Astrocyte (in vitro differentiated cells and primary cell): ENCODE measurements at regions not wholly inside any gene's neighbourhood (a gene's known extent, or its start where the extent isn't known, plus 50 kb on each side); places are given as distances from the start of the nearest gene placed in this dataset.

ENCODE experiments used
- DNase-seq: peaks from one replicate; pipeline ENCODE4 v3.0.0-alpha.2; 2010; ENCODE audit warnings: low read depth
- FAIRE-seq: peaks from 2 replicates; lab custom pipeline; 2011; peaks lifted over from hg19 to GRCh38; lab: Jason Lieb, UNC
- H2AFZ ChIP-seq: 2 replicates; pipeline ENCODE4 v1.6.0; 2012; ENCODE audit warnings: low read depth, low read length, inconsistent platforms
- H3K27ac ChIP-seq: 2 replicates; pipeline ENCODE4 v1.5.1; 2011; ENCODE audit warnings: low read depth, low read length, inconsistent platforms
- H3K27me3 ChIP-seq: 2 replicates; pipeline ENCODE4 v1.6.0; 2011; ENCODE audit warnings: low read length, inconsistent platforms; ENCODE audit not compliant: insufficient read depth
- H3K36me3 ChIP-seq: 2 replicates; pipeline ENCODE4 v1.5.1; 2011; ENCODE audit warnings: low read length, inconsistent platforms; ENCODE audit not compliant: insufficient read depth
- H3K4me1 ChIP-seq: 2 replicates; pipeline ENCODE4 v1.5.1; 2011; ENCODE audit warnings: low read length, inconsistent platforms; ENCODE audit not compliant: insufficient read depth
- H3K4me2 ChIP-seq: 2 replicates; pipeline ENCODE4 v1.6.0; 2012; ENCODE audit warnings: low read length, inconsistent platforms
- H3K4me3 ChIP-seq: 2 replicates; pipeline ENCODE4 v1.5.1; 2011; ENCODE audit warnings: low read depth, mild to moderate bottlenecking, low read length, inconsistent platforms; ENCODE audit not compliant: insufficient read depth
- H3K79me2 ChIP-seq: 2 replicates; pipeline ENCODE4 v1.6.0; 2012; ENCODE audit warnings: mild to moderate bottlenecking, low read length, inconsistent platforms; ENCODE audit not compliant: insufficient read depth
- H3K9ac ChIP-seq: 2 replicates; pipeline ENCODE4 v1.6.0; 2012; ENCODE audit warnings: mild to moderate bottlenecking, low read length, inconsistent platforms
- H3K9me3 ChIP-seq: 2 replicates; pipeline ENCODE4 v1.5.1; 2012; ENCODE audit warnings: low read depth, mild to moderate bottlenecking, low read length, inconsistent platforms; ENCODE audit not compliant: insufficient read depth
- H4K20me1 ChIP-seq: 2 replicates; pipeline ENCODE4 v1.6.0; 2012; ENCODE audit warnings: low read length, inconsistent platforms; ENCODE audit not compliant: insufficient read depth
- H3K27ac Mint-ChIP-seq: one replicate; pipeline ENCODE4 v1.8.0; 2021; ENCODE audit warnings: mild to moderate bottlenecking, mixed read lengths; ENCODE audit not compliant: unreplicated experiment
- H3K27me3 Mint-ChIP-seq: one replicate; pipeline ENCODE4 v1.8.0; 2021; ENCODE audit warnings: low read depth, mixed read lengths; ENCODE audit not compliant: unreplicated experiment
- H3K36me3 Mint-ChIP-seq: one replicate; pipeline ENCODE4 v1.8.0; 2021; ENCODE audit warnings: low read depth, mixed read lengths; ENCODE audit not compliant: unreplicated experiment
- H3K4me1 Mint-ChIP-seq: one replicate; pipeline ENCODE4 v1.8.0; 2021; ENCODE audit warnings: low read depth, mixed read lengths; ENCODE audit not compliant: unreplicated experiment
- H3K4me3 Mint-ChIP-seq: one replicate; pipeline ENCODE4 v1.8.0; 2021; ENCODE audit warnings: mild to moderate bottlenecking, moderate library complexity, mixed read lengths; ENCODE audit not compliant: unreplicated experiment
- H3K9me3 Mint-ChIP-seq: one replicate; pipeline ENCODE4 v1.8.0; 2021; ENCODE audit warnings: mild to moderate bottlenecking, mixed read lengths; ENCODE audit not compliant: unreplicated experiment
- EZH2 ChIP-seq: IDR thresholded peaks from 2 replicates; pipeline ENCODE4 v1.6.1; 2012; ENCODE audit warnings: mild to moderate bottlenecking, low read length, inconsistent platforms; ENCODE audit not compliant: insufficient read depth
- TF ChIP-seq, protein P1 (sequence below): IDR thresholded peaks from 2 replicates; pipeline ENCODE4 v1.5.1; 2011; ENCODE audit warnings: low read depth, mild to moderate bottlenecking, inconsistent platforms, low read length, moderate library complexity; ENCODE audit not compliant: insufficient read depth

- Mint-ChIP-seq H3K4me1 (peaks cover 13% of the 10 kb centered on the region), H3K27me3 (no peaks in the 10 kb centered on the region), H3K27ac (no peak overlapping the region), H3K36me3 (no peaks in the 10 kb centered on the region), H3K4me3 (no peak overlapping the region), H3K9me3 (no peaks in the 10 kb centered on the region)
- FAIRE-seq (no peak), DNase-seq (no peak)
- H3K9me3 ChIP-seq = no peaks in the 10 kb centered on the region
- H3K36me3 ChIP-seq = no peaks in the 10 kb centered on the region
- peaks cover 5% of the 10 kb centered on the region for H3K4me1 ChIP-seq
- H3K4me2 ChIP-seq = no peak overlapping the region
- no peak overlapping the region for H3K27ac ChIP-seq
- H2AFZ ChIP-seq = no peak overlapping the region
- no peaks in the 10 kb centered on the region for H4K20me1 ChIP-seq
- H3K4me3 ChIP-seq = no peak overlapping the region
- H3K9ac ChIP-seq = no peak overlapping the region
- no peak for TF ChIP-seq EZH2
- TF ChIP-seq, protein P1, sequence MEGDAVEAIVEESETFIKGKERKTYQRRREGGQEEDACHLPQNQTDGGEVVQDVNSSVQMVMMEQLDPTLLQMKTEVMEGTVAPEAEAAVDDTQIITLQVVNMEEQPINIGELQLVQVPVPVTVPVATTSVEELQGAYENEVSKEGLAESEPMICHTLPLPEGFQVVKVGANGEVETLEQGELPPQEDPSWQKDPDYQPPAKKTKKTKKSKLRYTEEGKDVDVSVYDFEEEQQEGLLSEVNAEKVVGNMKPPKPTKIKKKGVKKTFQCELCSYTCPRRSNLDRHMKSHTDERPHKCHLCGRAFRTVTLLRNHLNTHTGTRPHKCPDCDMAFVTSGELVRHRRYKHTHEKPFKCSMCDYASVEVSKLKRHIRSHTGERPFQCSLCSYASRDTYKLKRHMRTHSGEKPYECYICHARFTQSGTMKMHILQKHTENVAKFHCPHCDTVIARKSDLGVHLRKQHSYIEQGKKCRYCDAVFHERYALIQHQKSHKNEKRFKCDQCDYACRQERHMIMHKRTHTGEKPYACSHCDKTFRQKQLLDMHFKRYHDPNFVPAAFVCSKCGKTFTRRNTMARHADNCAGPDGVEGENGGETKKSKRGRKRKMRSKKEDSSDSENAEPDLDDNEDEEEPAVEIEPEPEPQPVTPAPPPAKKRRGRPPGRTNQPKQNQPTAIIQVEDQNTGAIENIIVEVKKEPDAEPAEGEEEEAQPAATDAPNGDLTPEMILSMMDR = no peak
- no peaks in the 10 kb centered on the region for H3K79me2 ChIP-seq
- no peaks in the 10 kb centered on the region for H3K27me3 ChIP-seq
These were observed 1356.8 kb upstream of the ACO1 start for GRCh38 chr9:31027678-31028077.

DNA sequence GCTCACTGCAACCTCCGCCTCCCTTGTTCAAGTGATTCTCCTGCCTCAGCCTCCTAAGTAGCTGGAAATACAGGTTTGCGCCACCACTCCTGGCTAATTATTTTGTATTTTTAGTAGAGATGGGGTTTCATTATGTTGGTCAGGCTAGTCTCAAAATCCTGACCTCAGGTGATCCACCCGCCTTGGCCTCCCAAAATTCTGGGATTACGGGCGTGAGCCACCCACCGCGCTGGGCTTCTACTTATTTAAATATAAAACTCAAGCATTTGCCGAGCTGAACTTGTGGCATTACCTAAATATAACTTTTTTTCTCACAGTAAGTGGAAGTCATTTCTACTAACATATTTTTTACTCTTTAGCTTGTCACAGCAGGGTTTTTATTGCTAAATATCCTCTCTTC lies 1356.3 kb upstream of the ACO1 start:
- H3K4me1 Mint-ChIP-seq = peaks cover 13% of the 10 kb centered on the region
- Histone ChIP-seq H4K20me1 (no peaks in the 10 kb centered on the region), H3K4me1 (peaks cover 5% of the 10 kb centered on the region), H3K79me2 (no peaks in the 10 kb centered on the region), H3K4me2 (no peak overlapping the region), H3K4me3 (no peak overlapping the region), H3K27me3 (no peaks in the 10 kb centered on the region), H3K36me3 (no peaks in the 10 kb centered on the region), H3K9ac (no peak overlapping the region), H3K9me3 (no peaks in the 10 kb centered on the region), H2AFZ (no peak overlapping the region), H3K27ac (no peak overlapping the region)
- H3K27ac Mint-ChIP-seq = no peak overlapping the region
- no peak overlapping the region for H3K4me3 Mint-ChIP-seq
- DNase-seq (no peak), FAIRE-seq (no peak)
- H3K36me3 Mint-ChIP-seq = no peaks in the 10 kb centered on the region
- no peak for TF ChIP-seq EZH2
- TF ChIP-seq, protein P1 = no peak
- no peaks in the 10 kb centered on the region for H3K9me3 Mint-ChIP-seq
- no peaks in the 10 kb centered on the region for H3K27me3 Mint-ChIP-seq

GRCh38 chr9:31030741-31031202 lies 1353.7 kb upstream of the ACO1 start:
- H4K20me1 ChIP-seq = no peaks in the 10 kb centered on the region
- TF ChIP-seq EZH2 = no peak
- TF ChIP-seq, protein P1 = no peak
- H3K9me3 ChIP-seq = no peaks in the 10 kb centered on the region
- H3K9ac ChIP-seq = peak overlapping the region; percentile 60
- peak overlapping the region; percentile 32 for H3K27ac ChIP-seq
- DNase-seq (peak; percentile 39), FAIRE-seq (no peak)
- no peaks in the 10 kb centered on the region for H3K9me3 Mint-ChIP-seq
- H3K36me3 Mint-ChIP-seq = no peaks in the 10 kb centered on the region
- H3K4me1 ChIP-seq = peaks cover 5% of the 10 kb centered on the region
- H3K4me3 Mint-ChIP-seq = peak overlapping the region; percentile 63
- peak overlapping the region; percentile 96 for H3K27ac Mint-ChIP-seq
- peaks cover 17% of the 10 kb centered on the region for H3K4me1 Mint-ChIP-seq
- H3K36me3 ChIP-seq = no peaks in the 10 kb centered on the region
- peak overlapping the region; percentile 77 for H3K4me2 ChIP-seq
- peak overlapping the region; percentile 50 for H3K4me3 ChIP-seq
- peak overlapping the region; percentile 70 for H2AFZ ChIP-seq
- no peaks in the 10 kb centered on the region for H3K27me3 ChIP-seq
- H3K79me2 ChIP-seq = no peaks in the 10 kb centered on the region
- H3K27me3 Mint-ChIP-seq = no peaks in the 10 kb centered on the region
